Kidney tubule cell (primary cell): ENCODE measurements at regions not wholly inside any gene's neighbourhood (a gene's known extent, or its start where the extent isn't known, plus 50 kb on each side); places are given as distances from the start of the nearest gene placed in this dataset.
"Not testable (repeated sequence)": the region's sequence is repeated elsewhere in the genome, so short reads cannot be mapped to it uniquely, and the experiment has no call there.

ENCODE experiments used
- DNase-seq: peaks from one replicate; pipeline ENCODE4 v3.0.0-alpha.2; 2018; ENCODE audit warnings: low spot score

DNA sequence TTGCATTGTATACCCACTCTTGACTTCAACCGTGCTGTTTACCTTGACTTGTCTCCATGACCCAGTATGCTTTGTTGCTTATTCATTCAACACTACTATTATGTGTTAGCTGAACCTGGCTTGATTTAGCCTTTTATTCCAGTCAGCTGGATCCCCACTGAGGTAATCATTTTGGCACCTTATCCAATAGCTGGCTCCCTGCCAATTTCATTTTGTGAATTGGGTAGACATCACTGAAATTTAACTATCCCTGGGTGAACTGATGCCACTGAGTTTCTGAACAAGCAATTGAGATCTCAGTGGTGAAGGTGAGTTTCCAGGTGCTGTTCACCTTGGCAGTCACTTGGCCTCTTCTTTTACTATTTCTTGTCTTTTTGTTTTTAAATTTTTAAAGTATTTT, 584.3 kb downstream of the ADCYAP1 start:
- DNase-seq: no peak

DNA sequence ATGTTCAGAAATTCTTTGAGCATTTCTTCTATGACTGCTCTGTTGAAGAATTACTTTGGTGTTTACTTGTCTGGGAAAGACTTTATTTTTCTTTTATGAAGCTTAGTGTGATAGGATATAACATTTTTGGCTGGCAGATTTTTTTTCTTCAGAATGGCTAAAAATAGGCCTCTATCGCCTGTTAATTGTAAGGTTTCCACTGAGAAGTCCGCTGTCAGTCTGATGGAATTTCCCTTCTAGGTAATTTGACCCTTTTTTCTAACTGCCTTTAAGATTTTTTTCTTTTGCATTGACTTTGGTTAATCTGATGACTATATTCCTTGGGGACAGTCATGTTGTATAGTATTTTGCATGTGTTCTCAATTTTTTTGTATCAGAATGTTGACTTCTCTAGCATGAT, 590.7 kb downstream of the ADCYAP1 start:
- no peak for DNase-seq

DNA sequence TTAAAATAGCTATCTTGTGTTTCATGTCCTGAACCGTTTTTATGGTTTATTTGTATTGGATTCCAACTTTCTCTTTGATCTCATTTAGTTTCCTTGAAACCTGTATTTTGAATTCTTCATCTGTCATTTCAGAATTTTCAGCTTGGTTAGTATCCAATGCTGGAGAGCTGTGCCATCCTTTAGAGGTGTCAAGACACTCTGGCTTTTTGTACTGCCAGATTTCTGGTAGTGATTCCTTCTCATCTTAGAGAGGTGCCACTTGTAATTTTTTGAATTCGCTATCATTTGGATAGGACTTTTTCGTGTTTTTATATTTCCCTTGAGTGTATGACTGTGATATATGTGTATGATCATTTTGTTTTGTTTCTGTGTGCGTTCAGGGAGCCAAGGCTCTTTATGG, 591.4 kb downstream of the ADCYAP1 start:
- no peak for DNase-seq

DNA sequence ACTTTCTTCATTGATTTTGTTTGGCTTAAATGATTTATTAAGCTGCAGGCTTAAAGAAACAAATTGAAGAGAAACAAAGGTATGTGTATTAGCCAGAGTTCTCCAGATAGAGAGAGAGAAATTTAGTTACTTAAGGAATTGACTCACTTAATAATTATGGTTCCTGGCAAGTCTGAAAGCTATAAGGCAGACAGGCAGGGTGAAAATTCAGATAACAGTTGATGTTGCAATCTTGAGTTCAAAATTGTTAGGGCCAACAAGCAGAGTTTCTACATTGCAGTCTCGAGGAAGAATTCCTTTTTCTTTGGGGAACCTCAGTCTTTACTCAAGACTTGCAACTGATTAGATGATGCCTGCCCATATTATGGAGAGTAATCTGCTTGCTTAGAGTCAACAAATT, 593.5 kb downstream of the ADCYAP1 start:
- no peak for DNase-seq

DNA sequence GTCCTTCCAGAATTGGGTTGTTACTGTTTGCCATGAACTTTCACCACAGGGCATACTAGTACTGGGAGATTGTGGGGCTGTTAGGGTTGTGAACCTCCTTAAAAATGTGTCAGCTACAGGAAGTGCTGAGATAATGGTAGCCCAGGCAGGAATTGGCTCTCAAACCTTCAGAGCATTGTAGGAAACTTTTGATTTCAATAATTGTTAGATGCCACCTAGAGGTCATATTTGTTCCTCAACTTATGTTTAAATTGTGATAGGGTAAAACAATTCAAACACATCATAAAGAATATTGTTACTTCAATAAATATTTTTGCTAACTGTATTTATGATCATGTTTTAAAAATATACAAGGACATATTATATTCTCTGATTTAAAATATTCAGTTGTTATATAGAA, 594.6 kb downstream of the ADCYAP1 start:
- DNase-seq: no peak

DNA sequence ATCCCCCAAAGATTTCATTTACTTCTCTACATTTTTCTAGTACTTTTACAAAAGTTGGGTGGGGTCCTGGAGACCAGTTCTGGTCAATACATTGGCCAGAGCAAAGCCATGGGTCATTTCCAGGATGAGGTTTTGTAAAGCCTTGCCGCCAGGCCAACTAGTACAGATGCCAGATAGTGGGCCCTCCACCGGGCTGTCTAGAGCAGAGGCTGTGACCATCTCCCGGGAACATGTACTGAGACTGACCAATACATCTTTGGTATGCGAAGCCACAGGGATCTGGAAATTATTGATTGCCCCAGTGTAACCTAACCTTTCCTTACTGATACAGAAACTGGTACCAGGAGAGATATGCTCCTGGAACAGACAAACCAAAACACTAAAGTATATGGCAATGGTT, 599.2 kb downstream of the ADCYAP1 start:
- DNase-seq: no peak

DNA sequence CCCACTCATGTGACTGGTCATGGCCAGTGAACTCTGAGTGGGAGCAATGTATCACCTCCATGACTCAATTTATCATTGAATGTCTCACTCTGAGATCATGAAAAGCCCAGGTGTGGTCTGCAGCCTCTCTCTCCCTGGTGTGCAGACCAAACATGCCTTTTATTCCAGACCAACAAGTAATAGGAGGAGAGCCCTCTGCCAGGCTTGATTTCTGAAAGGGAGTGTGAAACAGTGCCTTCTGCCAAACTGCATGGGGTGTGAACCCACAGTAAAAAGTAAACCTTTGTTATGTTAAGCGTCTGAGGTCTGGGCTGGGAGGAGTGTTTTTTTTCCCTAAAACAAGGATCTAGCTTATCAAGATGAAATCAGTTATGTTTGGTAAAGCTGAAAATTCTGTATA, 601.2 kb downstream of the ADCYAP1 start:
- DNase-seq: peak; percentile 2

DNA sequence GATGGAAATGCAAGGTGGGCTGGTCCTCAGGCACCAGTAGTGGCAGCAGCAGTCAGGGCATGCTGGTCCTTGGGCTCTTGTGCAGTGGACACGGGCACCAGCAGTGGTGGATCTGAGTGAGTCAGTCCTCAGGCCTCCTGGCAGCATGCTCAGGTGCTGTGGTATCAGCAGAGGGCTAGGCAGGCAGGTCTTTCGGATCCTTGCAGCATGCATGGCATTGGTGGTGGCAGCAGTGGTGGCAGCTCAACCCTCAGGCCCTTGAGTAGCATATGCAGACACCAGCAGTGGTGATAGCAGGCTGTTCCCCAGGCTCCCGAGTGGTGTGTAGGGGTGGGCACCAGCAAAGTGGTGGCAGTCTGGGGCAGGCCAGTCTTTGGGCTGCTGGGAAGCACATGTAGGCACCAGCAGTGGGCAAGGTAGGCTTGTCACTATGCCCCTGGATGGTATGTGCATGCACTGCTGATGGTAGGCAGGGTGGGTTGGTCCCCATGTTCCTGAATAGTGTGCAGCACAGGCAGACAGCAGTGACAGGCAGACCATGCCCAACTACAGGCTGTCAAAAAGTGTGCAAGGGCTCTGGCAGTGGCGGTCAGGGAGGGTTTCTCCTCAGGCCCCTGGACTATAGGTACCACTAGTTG, 606.0 kb downstream of the ADCYAP1 start:
- no peak for DNase-seq

DNA sequence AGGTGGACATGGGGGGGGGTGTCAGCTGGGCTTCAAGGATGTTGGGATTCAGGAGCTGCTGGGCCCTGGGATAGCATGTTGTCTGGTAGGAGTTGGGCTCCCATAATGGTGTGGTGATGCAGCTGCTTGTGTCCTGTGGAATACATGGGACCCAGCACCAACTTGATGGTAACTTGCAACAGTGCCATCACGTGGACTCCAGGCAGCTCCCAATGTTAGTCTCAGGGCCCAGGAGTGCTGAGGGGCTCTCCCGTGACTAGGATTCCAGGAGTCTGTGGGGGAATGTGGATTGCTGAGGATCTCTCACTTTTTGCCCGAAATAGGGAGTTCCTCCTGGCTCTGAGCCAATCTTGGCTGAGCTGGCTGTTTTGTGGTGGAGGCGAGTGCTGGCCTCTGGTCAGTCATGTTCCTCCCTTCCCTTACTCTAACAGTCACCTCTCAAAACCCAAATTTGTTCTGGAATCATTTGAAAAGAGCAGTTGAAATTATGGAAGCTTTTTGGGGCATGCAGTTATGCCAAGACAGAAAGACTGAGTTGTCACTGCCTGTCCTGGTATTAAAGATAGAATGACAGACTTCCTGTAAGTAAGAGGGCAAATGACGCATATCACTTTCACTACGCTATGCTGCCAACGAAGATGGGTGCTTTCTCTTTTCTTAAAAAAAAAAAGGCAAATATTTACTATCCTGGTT, 607.1 kb downstream of the ADCYAP1 start:
- DNase-seq: no peak

DNA sequence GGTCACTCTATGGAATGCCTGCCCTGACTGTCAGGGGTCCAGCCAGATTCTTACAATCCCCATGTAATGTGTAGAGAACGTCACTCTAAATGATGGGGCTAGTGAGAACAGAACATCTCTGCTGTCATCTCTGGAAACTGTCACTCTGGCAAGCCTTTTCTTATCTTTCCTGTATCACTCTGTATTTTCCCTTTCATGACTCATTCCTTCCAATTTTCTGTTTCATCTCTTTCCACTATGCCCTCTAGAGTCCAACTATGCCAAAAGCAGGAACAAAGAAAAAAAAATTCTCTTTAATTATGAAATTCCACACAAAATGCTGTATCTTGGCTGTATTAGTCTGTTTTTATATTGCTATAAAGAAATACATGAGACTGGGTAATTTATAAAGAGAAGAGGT, 608.8 kb downstream of the ADCYAP1 start:
- DNase-seq: peak; percentile 2

DNA sequence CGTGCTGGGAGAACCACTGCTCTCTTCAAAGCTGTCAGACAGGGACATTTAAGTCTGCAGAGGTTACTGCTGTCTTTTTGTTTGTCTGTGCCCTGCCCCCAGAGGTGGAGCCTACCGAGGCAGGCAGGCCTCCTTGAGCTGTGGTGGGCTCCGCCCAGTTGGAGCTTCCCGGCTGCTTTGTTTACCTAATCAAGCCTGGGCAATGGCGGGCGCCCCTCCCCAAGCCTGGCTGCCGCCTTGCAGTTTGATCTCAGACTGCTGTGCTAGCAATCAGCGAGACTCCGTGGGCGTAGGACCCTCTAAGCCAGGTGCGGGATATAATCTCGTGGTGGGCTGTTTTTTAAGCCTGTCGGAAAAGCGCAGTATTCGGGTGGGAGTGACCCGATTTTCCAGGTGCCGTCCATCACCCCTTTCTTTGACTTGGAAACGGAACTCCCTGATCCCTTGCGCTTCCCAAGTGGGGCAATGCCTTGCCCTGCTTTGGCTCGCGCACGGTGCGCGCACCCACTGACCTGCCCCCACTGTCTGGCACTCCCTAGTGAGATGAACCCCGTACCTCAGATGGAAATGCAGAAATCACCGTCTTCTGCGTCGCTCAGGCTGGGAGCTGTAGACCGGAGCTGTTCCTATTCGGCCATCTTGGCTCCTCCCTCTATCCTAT, 617.0 kb downstream of the ADCYAP1 start:
- DNase-seq: not testable (repeated sequence)

DNA sequence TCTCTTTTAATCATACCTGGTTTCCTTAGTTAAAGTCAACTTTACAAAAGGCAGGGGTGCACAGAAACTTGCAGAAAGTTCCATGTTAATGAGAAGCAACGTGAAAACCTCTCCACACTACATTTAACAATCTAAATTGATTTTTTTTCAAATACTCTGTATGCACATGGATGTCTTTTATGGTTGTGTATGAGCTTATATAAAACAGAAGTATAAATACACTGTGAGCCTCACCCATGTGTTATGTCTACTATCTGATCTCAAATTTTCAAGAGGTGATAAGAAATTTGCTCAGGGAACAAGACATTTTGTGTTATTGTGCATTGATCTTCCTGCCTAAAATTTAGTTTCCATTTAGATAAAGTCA, 617.6 kb downstream of the ADCYAP1 start:
- no peak for DNase-seq

DNA sequence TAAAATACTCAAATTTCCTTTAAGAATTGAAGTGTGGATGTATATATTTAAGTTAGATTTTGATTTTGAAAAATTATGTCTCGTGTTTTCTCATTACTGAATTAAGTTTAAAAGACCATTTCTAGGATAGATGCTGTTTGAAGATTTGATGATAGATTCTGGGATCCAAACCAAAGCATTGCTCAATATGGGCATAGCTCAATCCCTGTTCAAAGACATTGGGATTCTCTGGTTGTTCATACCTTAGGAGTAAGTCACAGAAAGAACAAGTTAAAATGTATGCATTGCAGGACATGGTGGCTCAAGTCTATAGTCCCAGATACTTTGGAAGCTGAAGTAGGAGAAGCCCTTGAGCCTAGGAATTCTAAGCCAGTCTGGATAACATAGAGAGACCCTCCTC, 622.3 kb downstream of the ADCYAP1 start:
- no peak for DNase-seq

DNA sequence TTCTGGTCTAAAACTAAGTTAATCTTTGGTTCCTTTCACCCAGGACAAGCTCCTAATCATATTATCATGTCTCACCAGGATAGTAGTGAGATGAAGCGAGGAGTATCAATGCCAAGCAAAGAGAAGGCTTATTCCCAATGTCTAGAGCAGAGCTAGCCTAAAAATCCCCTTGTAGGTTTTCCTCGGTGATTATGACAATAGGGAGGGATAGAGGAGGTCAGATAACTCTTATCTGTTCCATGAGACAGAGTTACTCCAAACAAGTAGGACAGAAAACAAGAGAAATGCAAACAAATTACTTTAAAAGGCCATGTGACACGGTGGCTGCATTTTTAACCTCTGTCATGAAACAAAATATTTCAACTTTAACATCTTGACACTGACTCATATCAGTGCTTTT, 623.1 kb downstream of the ADCYAP1 start:
- no peak for DNase-seq

DNA sequence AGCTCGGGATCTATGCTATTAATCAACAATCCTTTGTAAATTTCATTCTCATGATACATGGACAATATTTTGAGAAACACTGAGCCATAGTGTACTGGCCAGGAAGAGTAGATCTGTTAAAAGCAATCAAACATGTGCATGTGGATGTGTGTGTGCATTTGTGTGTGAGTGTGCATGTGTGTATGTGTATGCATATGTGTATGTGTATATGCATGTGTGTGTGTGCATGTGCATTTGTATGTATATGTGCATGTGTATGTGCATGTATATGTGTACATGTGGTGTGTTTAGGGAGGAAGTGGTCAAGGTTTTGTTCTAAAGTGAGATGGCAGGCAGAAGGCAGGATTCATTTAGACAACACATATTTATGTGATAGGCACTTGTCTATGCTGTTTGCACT, 623.8 kb downstream of the ADCYAP1 start:
- no peak for DNase-seq

DNA sequence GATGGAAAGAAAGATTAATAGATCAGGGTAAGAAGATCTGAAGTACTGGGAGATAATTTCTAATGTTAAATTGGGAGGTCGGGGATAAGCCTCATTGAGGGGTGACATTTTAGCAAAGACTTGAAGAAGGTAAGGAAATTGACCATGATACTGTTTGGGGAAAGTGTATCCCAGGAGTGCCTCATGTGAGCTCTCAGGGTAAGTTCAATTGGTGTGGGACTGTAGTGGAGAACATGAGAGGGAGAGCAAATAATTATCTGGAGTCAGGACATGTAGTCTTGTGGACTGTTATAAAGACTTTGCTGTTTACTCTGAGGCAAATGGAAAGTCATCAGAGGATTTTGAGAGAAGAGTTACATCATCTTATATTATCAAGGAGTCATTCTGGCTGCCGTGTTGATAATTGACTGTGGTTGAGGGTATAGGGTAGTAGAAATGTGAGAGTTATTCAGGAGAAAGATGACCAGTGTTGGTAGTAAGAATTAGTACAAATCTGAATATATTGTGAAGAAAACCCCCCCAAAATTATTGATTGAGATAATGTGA, 624.4 kb downstream of the ADCYAP1 start:
- DNase-seq: no peak

DNA sequence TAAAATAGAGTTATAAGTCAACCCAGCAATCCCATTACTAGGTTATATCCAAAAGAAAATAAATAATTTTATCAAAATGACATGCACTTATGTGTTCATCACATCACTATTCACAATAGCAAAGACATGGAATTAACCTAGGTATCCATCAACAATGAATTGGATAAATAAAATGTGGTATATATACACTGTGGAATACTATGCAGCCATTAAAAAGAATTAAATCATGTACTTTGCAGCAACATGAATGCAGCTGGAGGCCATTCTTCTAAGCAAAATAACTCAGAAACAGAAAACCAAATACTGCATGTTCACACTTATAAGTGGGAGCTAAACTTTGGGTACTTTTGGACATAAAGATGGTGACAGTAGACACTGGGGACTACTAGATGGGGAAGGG, 626.0 kb downstream of the ADCYAP1 start:
- DNase-seq: no peak

DNA sequence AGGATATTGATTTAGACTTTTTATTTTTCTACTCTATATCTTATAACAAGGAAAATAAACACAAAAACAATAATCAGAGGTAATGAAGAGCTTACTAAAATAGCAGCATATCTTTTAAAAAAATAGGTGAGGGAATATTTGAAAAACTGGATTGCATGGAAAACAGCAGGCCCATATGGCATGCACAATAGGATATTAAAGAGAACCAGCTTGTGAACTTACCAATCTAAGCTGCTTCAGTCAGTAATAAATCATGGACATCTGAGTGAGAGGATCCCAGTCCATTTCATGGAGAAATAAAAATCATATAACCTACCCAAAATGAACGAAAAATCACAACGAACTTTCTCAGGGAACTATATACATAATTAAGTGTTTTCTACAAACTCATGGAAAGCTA, 634.6 kb downstream of the ADCYAP1 start:
- no peak for DNase-seq

DNA sequence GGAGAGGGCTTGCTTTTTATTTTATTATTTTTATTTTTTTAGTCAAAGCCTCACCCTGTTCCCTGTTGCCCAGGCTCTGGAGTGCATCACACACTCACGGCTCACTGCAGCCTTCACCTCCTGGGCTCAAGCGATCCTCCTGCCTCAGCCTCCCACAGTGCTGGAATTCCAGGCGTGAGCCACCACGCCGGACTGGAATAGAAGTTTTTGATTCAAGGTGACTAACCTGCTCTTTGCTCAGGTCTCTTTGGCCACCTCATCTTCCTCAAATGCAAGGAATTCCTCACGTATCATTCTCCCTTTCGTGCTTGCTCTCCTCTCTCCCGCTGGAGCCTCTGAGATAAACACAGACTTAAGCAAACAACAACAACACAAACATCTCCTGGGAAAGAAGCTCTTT, 636.8 kb downstream of the ADCYAP1 start:
- no peak for DNase-seq

DNA sequence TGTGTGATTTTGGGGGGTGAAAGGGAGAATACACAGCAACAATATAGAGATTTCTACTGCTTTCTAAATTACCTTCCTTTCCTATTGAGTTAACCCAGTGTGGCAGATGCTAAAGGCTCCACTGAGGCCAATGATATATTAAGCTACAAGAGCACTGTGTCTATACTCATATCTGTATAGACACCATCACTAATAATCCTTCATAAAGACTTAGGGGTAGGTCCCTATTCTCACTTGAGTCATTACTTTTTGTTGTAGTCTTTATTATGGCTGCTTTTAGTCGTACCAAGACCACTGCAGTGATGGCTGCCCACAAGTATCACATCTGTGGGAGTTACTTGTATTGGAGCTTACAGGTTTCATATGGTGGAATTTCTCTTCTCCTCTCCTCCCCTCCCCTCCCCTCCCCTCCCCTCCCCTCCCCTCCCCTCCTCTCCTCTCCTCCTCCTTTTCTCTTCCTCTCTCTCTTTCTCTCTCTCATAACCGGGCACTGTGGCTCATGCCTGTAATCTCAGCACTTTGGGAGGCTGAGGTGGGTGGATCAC, 637.6 kb downstream of the ADCYAP1 start:
- no peak for DNase-seq

DNA sequence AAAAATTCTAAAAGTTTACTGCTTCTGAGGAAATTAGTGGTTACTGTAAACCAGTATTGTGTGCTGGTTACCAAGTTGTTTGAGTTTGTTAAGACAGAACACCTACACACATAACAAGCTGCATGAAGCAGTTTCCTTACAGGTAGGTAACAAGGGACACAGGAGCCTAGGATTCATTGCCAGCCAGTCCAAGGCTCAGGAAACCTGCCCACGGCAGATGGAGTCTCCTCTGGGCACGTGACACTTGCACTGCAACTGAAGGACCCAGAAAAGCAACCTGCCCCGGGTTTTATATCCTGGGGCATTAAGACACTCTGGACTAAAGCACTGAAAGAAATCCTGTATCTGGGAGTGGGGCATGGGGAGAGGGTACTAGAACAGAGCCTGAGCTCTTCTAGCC, 639.3 kb downstream of the ADCYAP1 start:
- DNase-seq: no peak

DNA sequence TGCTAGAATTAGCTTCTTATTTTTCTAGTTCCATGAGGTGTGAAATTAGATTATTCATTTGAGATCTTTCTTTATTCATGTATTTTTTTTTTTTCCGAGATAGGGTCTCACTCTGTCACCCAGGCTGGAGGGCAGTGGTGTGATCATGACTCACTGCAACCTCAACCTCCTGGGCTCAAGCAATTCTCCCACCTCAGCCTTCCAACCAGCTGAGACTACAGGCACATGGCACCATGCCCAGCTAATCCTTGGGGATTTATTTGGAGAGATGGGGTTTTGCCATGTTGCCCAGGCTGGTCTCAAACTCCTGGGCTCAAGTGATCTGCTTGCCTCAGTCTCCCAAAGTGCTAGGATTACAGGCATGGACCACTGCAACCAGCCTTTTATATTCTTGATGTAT, 653.0 kb downstream of the ADCYAP1 start:
- not testable (repeated sequence) for DNase-seq

DNA sequence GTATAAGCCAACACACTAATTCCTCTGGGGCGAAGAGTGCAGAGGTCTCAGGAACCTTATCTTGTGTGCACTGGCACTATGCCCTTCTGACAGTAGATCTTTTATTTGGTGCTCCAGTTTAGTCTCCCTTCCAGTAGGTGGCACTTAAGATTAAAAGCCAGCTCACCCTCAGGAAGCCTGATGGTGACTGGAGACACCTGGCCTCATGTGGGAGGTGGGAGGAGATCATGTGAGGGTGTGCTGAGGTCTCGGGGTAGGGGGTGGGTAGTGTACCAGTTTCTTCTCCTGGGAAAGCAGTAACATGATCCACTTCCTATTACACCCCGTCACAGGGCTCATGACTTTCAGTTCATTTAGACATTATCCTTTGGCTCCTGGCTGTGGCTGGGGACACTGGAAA, 654.9 kb downstream of the ADCYAP1 start:
- DNase-seq: no peak
